ENCODE measurements at regions not wholly inside any gene's neighbourhood (a gene's known extent, or its start where the extent isn't known, plus 50 kb on each side); places are given as distances from the start of the nearest gene placed in this dataset.

DNA sequence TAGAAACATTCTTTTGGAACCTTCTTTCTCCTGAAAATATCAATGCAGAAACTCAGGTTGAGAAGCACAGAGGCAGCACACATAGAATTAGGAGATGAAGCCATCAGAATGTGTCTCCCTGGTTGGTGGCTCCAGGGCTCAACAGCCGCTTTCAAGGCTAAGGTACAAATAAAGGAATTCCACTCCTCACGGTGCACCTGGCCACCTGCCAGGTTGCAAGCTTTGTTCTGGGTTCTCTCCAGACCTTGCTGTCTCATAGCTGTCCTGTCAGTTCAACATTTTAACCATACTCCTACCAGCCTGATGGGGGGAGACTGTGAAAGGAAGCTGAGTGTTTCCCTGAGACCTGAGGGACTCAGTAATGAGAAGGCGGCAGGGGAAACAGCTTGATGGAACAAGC is 96.3 kb upstream of the HPF1 start:
- TF ChIP-seq CTCF (IDR thresholded peaks at IDR 0.05) (no peak), EP300 (IDR thresholded peaks at IDR 0.05) (no peak), POLR2A (IDR thresholded peaks at IDR 0.05) (no peak)
